GM12878 (cell line): ENCODE measurements at regions not wholly inside any gene's neighbourhood (a gene's known extent, or its start where the extent isn't known, plus 50 kb on each side); places are given as distances from the start of the nearest gene placed in this dataset.

Experiments
- ATAC-seq: fragments of 200-7000 bp; cut with Tn5 transposase; 3 replicates; pipeline ENCODE4 v1.9.1; 2020; ENCODE audit warnings: mild to moderate bottlenecking, moderate library complexity
- BruUV-seq: library from RNA; stranded (reverse); fragments of 400-500 nt; replicated peaks from 2 replicates; lab custom pipeline; 2021; lab: Mats Ljungman, UMichigan
- CTCF ChIA-PET: fragments of 300-600 bp; sonication (Branson Sonifier 250); formaldehyde crosslinking; extraction: SDS; loops from one replicate; lab custom pipeline; 2021; ENCODE audit warnings: inconsistent platforms; lab: Yijun Ruan, JAX
- POLR2A ChIA-PET: fragments of 350-600 bp; formaldehyde crosslinking; extraction: SDS; loops from one replicate; lab custom pipeline; 2021; ENCODE audit warnings: inconsistent platforms; lab: Charles Lee
- RAD21 ChIA-PET: fragments of 300-600 bp; sonication (Branson Sonifier 250); formaldehyde crosslinking; loops from one replicate; lab custom pipeline; 2023; ENCODE audit warnings: antibody characterized with exemption; ENCODE audit not compliant: unreplicated experiment; lab: Charles Lee
- SMC1A ChIA-PET: fragments of 300-600 bp; sonication (Branson Sonifier 250); formaldehyde crosslinking; loops from one replicate; lab custom pipeline; 2023; ENCODE audit not compliant: unreplicated experiment, uncharacterized antibody; lab: Charles Lee
- DNase-seq: peaks from one replicate; pipeline ENCODE4 v3.0.0-alpha.2; 2011; ENCODE audit warnings: low read depth, low spot score
- FAIRE-seq: peaks from 3 replicates; lab custom pipeline; 2011; peaks lifted over from hg19 to GRCh38; lab: Jason Lieb, UNC
- H2AFZ ChIP-seq: 2 replicates; pipeline ENCODE4 v1.6.0; 2011; ENCODE audit warnings: low read depth, low read length, control low read depth; ENCODE audit not compliant: control insufficient read depth
- H3K27ac ChIP-seq: 2 replicates; pipeline ENCODE4 v1.5.1; 2011; ENCODE audit warnings: control low read depth; ENCODE audit not compliant: control insufficient read depth, insufficient read depth
- H3K27me3 ChIP-seq, 2 experiments: replicated peaks in 1 of 2; 2 replicates each; pipeline versions ENCODE4 v1.6.0 to v1.6.1; 2011; ENCODE audit warnings: low read length in 1 of 2; ENCODE audit not compliant: control insufficient read depth in 2 of 2, insufficient read depth in 2 of 2
- H3K36me3 ChIP-seq, 2 experiments: 2 replicates each; pipeline ENCODE4 v1.5.1; 2011; ENCODE audit warnings: low read length in 1 of 2; ENCODE audit not compliant: control insufficient read depth in 2 of 2, insufficient read depth in 2 of 2
- H3K4me1 ChIP-seq: 2 replicates; pipeline ENCODE4 v1.6.1; 2011; ENCODE audit warnings: mild to moderate bottlenecking, low read length, moderate library complexity, mixed read lengths; ENCODE audit not compliant: control insufficient read depth, insufficient read depth
- H3K4me2 ChIP-seq: 2 replicates; pipeline ENCODE4 v1.6.0; 2011; ENCODE audit warnings: control low read depth; ENCODE audit not compliant: control insufficient read depth, insufficient read depth
- H3K4me3 ChIP-seq: fragments of 200-600 bp; sonication (generic); 2 replicates; pipeline ENCODE4 v1.5.1; 2016
- H3K79me2 ChIP-seq: 2 replicates; pipeline ENCODE4 v1.6.0; 2011; ENCODE audit warnings: low read length; ENCODE audit not compliant: control insufficient read depth, insufficient read depth
- H3K9ac ChIP-seq: 2 replicates; pipeline ENCODE4 v1.8.0; 2011; ENCODE audit warnings: low read length, control low read depth, mixed read lengths; ENCODE audit not compliant: control insufficient read depth, insufficient read depth
- H3K9me3 ChIP-seq: replicated peaks from 3 replicates; pipeline ENCODE4 v1.5.1; 2011; ENCODE audit warnings: mild to moderate bottlenecking, low read length; ENCODE audit not compliant: control insufficient read depth, insufficient read depth
- H4K20me1 ChIP-seq: 2 replicates; pipeline ENCODE4 v1.6.0; 2011; ENCODE audit not compliant: control insufficient read depth, insufficient read depth
- HDGF ChIP-seq: fragments of 450-650 bp; IDR thresholded peaks from 2 replicates; pipeline ENCODE4 v1.6.1; 2016; ENCODE audit warnings: antibody characterized with exemption
- MTA3 ChIP-seq: IDR thresholded peaks from 2 replicates; pipeline ENCODE4 v1.6.1; 2012; ENCODE audit warnings: low read length, inconsistent platforms, borderline replicate concordance
- NKRF ChIP-seq: fragments of 450-650 bp; conservative IDR thresholded peaks from 2 replicates; pipeline ENCODE4 v1.6.1; 2017; ENCODE audit warnings: mild to moderate bottlenecking, moderate library complexity
- POLR2AphosphoS5 ChIP-seq: IDR thresholded peaks from 2 replicates; pipeline ENCODE4 v1.6.1; 2011; ENCODE audit warnings: mild to moderate bottlenecking, low read length, inconsistent platforms
- RAD21 ChIP-seq: IDR thresholded peaks from 2 replicates; pipeline ENCODE4 v1.6.1; 2011; ENCODE audit warnings: mild to moderate bottlenecking, low read depth, low read length, moderate library complexity; ENCODE audit not compliant: insufficient read depth
- RAD51 ChIP-seq: fragments of 450-650 bp; IDR thresholded peaks from 2 replicates; pipeline ENCODE4 v1.6.1; 2016; ENCODE audit warnings: moderate library complexity, mild to moderate bottlenecking, inconsistent platforms
- RBBP5 ChIP-seq: fragments of 200-600 bp; sonication (generic); conservative IDR thresholded peaks from 2 replicates; pipeline ENCODE4 v1.6.1; 2016
- SMAD1 ChIP-seq: fragments of 450-650 bp; IDR thresholded peaks from 2 replicates; pipeline ENCODE4 v1.6.1; 2018; ENCODE audit warnings: mild to moderate bottlenecking, low read depth; ENCODE audit not compliant: partially characterized antibody
- STAT1 ChIP-seq: fragments of 450-650 bp; conservative IDR thresholded peaks from 2 replicates; pipeline ENCODE4 v1.6.1; 2014; ENCODE audit warnings: antibody characterized with exemption, mild to moderate bottlenecking
- ZSCAN29 ChIP-seq: fragments of 450-650 bp; IDR thresholded peaks from 2 replicates; pipeline ENCODE4 v1.6.1; 2017; ENCODE audit warnings: mild to moderate bottlenecking, moderate library complexity
- WGBS: methylation state at CpG from one replicate; pipeline ENCODE4 v1.1.6; 2016; ENCODE audit warnings: low lambda C conversion rate; ENCODE audit not compliant: insufficient replicate concordance, insufficient coverage; ENCODE audit errors: missing lambda C conversion rate; 5-methylcytosine and 5-hydroxymethylcytosine counted together
- in situ Hi-C: fragments of 300-500 bp; cut with MboI; formaldehyde crosslinking; loops from 9 replicates; pipeline ENCODE4 v1.14.3; 2018; ENCODE audit warnings: mixed read lengths
- intact Hi-C: fragments of 100-400 bp; cut with micrococcal nuclease; formaldehyde crosslinking; loops from one replicate; pipeline ENCODE4 v1.14.2; 2022; ENCODE audit not compliant: unreplicated experiment
- TF ChIP-seq, protein P1 (sequence below): IDR thresholded peaks from 2 replicates; pipeline ENCODE4 v1.6.1; 2012; ENCODE audit warnings: improper control_type of control experiment, low read depth, low read length; ENCODE audit not compliant: insufficient replicate concordance
- TF ChIP-seq, protein P2 (sequence below): IDR thresholded peaks from 2 replicates; pipeline ENCODE4 v1.6.1; 2011; ENCODE audit warnings: borderline replicate concordance, low read depth, mild to moderate bottlenecking, moderate library complexity, mixed read lengths, low read length; ENCODE audit not compliant: insufficient read depth; ENCODE audit errors: extremely low read length

DNA sequence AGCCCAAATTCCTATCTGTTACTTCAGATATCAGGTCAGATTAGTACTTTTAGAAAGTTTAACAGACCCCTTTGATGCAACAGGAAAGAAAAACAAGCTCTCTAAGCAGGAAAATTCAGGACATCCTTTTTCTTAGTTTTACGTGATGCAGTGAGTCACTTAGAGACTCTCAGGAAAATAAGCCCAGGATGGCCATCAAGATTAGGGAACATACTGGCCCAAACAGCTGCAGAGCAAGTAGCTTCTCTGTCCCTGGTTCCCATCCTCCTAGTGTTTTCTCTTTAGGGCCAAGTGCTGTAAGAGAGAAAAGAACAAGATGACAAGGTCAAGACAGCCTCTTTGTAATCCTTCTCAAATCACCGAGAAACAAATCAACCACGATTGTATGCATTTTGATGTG, 219.1 kb downstream of the ZNF674 start (continued):
- TF ChIP-seq, protein P1, sequence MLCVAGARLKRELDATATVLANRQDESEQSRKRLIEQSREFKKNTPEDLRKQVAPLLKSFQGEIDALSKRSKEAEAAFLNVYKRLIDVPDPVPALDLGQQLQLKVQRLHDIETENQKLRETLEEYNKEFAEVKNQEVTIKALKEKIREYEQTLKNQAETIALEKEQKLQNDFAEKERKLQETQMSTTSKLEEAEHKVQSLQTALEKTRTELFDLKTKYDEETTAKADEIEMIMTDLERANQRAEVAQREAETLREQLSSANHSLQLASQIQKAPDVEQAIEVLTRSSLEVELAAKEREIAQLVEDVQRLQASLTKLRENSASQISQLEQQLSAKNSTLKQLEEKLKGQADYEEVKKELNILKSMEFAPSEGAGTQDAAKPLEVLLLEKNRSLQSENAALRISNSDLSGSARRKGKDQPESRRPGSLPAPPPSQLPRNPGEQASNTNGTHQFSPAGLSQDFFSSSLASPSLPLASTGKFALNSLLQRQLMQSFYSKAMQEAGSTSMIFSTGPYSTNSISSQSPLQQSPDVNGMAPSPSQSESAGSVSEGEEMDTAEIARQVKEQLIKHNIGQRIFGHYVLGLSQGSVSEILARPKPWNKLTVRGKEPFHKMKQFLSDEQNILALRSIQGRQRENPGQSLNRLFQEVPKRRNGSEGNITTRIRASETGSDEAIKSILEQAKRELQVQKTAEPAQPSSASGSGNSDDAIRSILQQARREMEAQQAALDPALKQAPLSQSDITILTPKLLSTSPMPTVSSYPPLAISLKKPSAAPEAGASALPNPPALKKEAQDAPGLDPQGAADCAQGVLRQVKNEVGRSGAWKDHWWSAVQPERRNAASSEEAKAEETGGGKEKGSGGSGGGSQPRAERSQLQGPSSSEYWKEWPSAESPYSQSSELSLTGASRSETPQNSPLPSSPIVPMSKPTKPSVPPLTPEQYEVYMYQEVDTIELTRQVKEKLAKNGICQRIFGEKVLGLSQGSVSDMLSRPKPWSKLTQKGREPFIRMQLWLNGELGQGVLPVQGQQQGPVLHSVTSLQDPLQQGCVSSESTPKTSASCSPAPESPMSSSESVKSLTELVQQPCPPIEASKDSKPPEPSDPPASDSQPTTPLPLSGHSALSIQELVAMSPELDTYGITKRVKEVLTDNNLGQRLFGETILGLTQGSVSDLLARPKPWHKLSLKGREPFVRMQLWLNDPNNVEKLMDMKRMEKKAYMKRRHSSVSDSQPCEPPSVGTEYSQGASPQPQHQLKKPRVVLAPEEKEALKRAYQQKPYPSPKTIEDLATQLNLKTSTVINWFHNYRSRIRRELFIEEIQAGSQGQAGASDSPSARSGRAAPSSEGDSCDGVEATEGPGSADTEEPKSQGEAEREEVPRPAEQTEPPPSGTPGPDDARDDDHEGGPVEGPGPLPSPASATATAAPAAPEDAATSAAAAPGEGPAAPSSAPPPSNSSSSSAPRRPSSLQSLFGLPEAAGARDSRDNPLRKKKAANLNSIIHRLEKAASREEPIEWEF, result no peak
- TF ChIP-seq RAD21 (no peak), SMAD1 (no peak), STAT1 (no peak), POLR2AphosphoS5 (no peak), HDGF (no peak)

DNA sequence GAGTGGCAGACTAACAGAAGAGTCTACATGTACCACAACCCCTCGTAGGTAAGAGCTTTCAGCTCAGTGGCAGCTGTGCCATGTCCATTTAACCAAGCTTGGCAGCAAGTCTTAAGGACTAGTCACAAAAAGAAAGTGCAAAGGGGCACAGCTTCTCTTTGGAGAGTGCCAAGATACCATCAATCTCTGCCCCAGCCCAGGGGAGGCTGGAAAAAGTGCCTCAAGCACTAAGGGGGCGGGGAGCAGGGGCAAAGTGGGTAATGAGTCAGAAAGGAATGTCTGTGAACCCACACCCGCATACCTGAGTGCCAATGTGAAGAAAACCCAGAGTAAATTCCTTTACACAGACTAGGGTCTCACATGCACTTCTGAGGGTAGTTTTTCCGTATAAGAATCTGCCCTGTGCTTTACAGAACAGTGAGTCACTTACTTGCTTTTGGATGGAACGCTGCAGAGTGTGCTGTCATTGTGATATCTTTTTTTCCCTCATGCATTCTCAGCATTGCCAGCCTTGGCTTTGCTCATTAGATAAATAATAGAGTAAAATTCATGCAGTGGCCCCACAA, 219.8 kb downstream of the ZNF674 start:
- no peak for ATAC-seq
- in situ Hi-C loops, result no loop called here
- H3K27me3 ChIP-seq, result no peaks in the 10 kb centered on the region
- TF ChIP-seq RAD51, result no peak
- no peak for TF ChIP-seq ZSCAN29
- TF ChIP-seq NKRF, result no peak
- TF ChIP-seq, protein P2, sequence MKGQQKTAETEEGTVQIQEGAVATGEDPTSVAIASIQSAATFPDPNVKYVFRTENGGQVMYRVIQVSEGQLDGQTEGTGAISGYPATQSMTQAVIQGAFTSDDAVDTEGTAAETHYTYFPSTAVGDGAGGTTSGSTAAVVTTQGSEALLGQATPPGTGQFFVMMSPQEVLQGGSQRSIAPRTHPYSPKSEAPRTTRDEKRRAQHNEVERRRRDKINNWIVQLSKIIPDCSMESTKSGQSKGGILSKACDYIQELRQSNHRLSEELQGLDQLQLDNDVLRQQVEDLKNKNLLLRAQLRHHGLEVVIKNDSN, result no peak
- TF ChIP-seq RBBP5, result no peak
- TF ChIP-seq MTA3, result no peak
- TF ChIP-seq, all 136 proteins: peak for 0
- Histone ChIP-seq H3K79me2 (no peaks in the 10 kb centered on the region), H3K27ac (no peak overlapping the region), H3K36me3 (no peaks in the 10 kb centered on the region), H4K20me1 (no peaks in the 10 kb centered on the region), H3K4me3 (no peak overlapping the region), H3K4me2 (no peak overlapping the region), H3K4me1 (no peaks in the 10 kb centered on the region), H3K9ac (no peak overlapping the region), H2AFZ (no peak overlapping the region), H3K9me3 (no peaks in the 10 kb centered on the region)
- SMC1A ChIA-PET, result interaction anchor here (0.6 kb wide), 1 partner anchor 249 kb away, joined by 3 read pairs; no protein-coding TSS in a partner anchor
- FAIRE-seq, result no peak
- 10% methylated on average over 5 of the region's 5 CpGs for WGBS
- CTCF ChIA-PET, result no interaction called here
- no TSS peak for BruUV-seq
- intact Hi-C loops, result no loop called here
- DNase-seq, result no peak
- RAD21 ChIA-PET, result no interaction called here
- POLR2A ChIA-PET, result no interaction called here
